Right lobe of liver (tissue), 6 donors: ENCODE measurements at regions not wholly inside any gene's neighbourhood (a gene's known extent, or its start where the extent isn't known, plus 50 kb on each side); places are given as distances from the start of the nearest gene placed in this dataset.

Source experiments
- ATAC-seq, 4 donors: fragments of 200-7000 bp; cut with Tn5 transposase; one replicate each; pipeline ENCODE4 v1.9.1; 2020; ENCODE audit warnings: mild to moderate bottlenecking in 4 of 4, moderate library complexity in 4 of 4
- DNase-seq, 3 donors: peaks; one replicate each; pipeline ENCODE4 v3.0.0-alpha.2; 2020
- H3K27ac ChIP-seq, 3 donors: fragments of 200-600 bp; one replicate each; pipeline ENCODE4 v1.8.0; 2022
- H3K27me3 ChIP-seq, 2 donors: fragments of 200-600 bp; one replicate each; pipeline ENCODE4 v1.8.0; 2022
- H3K36me3 ChIP-seq, 4 donors: fragments of 200-600 bp; sonication (generic) in 1 of 4; one replicate each; pipeline versions ENCODE4 v1.5.1 to v1.8.0; 2017 to 2022; ENCODE audit warnings: control low read depth in 1 of 4
- H3K4me1 ChIP-seq, 4 donors: fragments of 200-600 bp; sonication (generic) in 1 of 4; one replicate each; pipeline versions ENCODE4 v1.5.1 to v1.8.0; 2017 to 2022; ENCODE audit warnings: control low read depth in 1 of 4
- H3K4me3 ChIP-seq, 3 donors: fragments of 200-600 bp; one replicate each; pipeline ENCODE4 v1.8.0; 2022
- H3K9me3 ChIP-seq, 4 donors: fragments of 200-600 bp; sonication (generic) in 1 of 4; one replicate each; pipeline versions ENCODE4 v1.5.1 to v1.8.0; 2017 to 2022; ENCODE audit warnings: control low read depth in 1 of 4
- CTCF ChIP-seq, 4 donors: fragments of 200-600 bp in 3 of 4; fragments of 450-650 bp in 1 of 4; IDR thresholded peaks; one replicate each; pipeline versions ENCODE4 v1.5.1 to v1.8.0; 2016 to 2022; ENCODE audit warnings: antibody characterized with exemption in 4 of 4, mild to moderate bottlenecking in 2 of 4
- POLR2A ChIP-seq: fragments of 450-650 bp; IDR thresholded peaks from one replicate; pipeline ENCODE4 v1.6.1; 2017; ENCODE audit warnings: antibody characterized with exemption, mild to moderate bottlenecking
- WGBS: methylation state at CpG from one replicate; pipeline ENCODE4 v1.1.6; 2018; ENCODE audit warnings: low coverage, low lambda C conversion rate; ENCODE audit not compliant: insufficient coverage; ENCODE audit errors: missing lambda C conversion rate; 5-methylcytosine and 5-hydroxymethylcytosine counted together
- intact Hi-C, 2 donors: fragments of 100-400 bp; cut with DNase I; formaldehyde crosslinking; loops; one replicate each; pipeline versions ENCODE4 v1.11.2 to v1.14.1; 2022
- donor health status: DM: no; HTN: yes; CAD: no.
- donor health status: DM: no; HTN: no; CAD: no.
- donor health status: DM: no; HTN: no; CAD: no.
- donor health status: DM: no; HTN: yes; CAD: no.
- donor health status: DM: no; HTN: yes; CAD: no.

GRCh38 chr20:11380283-11380682 is 537.4 kb upstream of the BTBD3 start:
- intact Hi-C loops = no loop called here
- Histone ChIP-seq H3K36me3 (no peaks in the 10 kb centered on the region), H3K4me3 (no peak overlapping the region), H3K9me3 (no peaks in the 10 kb centered on the region), H3K27ac (no peak overlapping the region), H3K4me1 (no peaks in the 10 kb centered on the region), H3K27me3 (no peaks in the 10 kb centered on the region)
- 8% methylated on average over 1 of the region's 1 CpG for WGBS
- DNase-seq (no peak), ATAC-seq (no peak)
- TF ChIP-seq POLR2A (no peak), CTCF (IDR thresholded peaks at IDR 0.05) (no peak)

GRCh38 chr20:11387189-11387754 is 530.4 kb upstream of the BTBD3 start:
- ATAC-seq (no peak), DNase-seq (no peak)
- H3K27me3 ChIP-seq = no peaks in the 10 kb centered on the region
- intact Hi-C loops = no loop called here
- no peak overlapping the region for H3K27ac ChIP-seq
- H3K9me3 ChIP-seq = no peaks in the 10 kb centered on the region
- WGBS = 45% methylated on average over 2 of the region's 2 CpGs
- no peak overlapping the region for H3K4me3 ChIP-seq
- H3K36me3 ChIP-seq = no peaks in the 10 kb centered on the region
- no peak for TF ChIP-seq POLR2A
- TF ChIP-seq CTCF (IDR thresholded peaks at IDR 0.05) = no peak
- no peaks in the 10 kb centered on the region for H3K4me1 ChIP-seq

- H3K27ac ChIP-seq = no peak overlapping the region
- H3K36me3 ChIP-seq = no peaks in the 10 kb centered on the region
- no peak for TF ChIP-seq POLR2A
- TF ChIP-seq CTCF (IDR thresholded peaks at IDR 0.05) = no peak
- H3K9me3 ChIP-seq = no peaks in the 10 kb centered on the region
- no peak for ATAC-seq
- DNase-seq = no peak
- intact Hi-C loops = no loop called here
- H3K27me3 ChIP-seq = no peaks in the 10 kb centered on the region
- H3K4me1 ChIP-seq = no peaks in the 10 kb centered on the region
- H3K4me3 ChIP-seq = no peak overlapping the region
Observed at GRCh38 chr20:11389186-11389585, 528.5 kb upstream of the BTBD3 start.

- Histone ChIP-seq H3K27me3 (no peaks in the 10 kb centered on the region), H3K9me3 (no peaks in the 10 kb centered on the region), H3K4me3 (no peak overlapping the region), H3K4me1 (no peaks in the 10 kb centered on the region), H3K27ac (no peak overlapping the region), H3K36me3 (no peaks in the 10 kb centered on the region)
- WGBS = 17% methylated on average over 2 of the region's 2 CpGs
- no peak for ATAC-seq
- TF ChIP-seq POLR2A (no peak), CTCF (IDR thresholded peaks at IDR 0.05) (no peak)
- intact Hi-C loops = no loop called here
- DNase-seq = no peak
Observed at GRCh38 chr20:11391591-11391990, 526.1 kb upstream of the BTBD3 start.
